ENCODE measurements at regions not wholly inside any gene's neighbourhood (a gene's known extent, or its start where the extent isn't known, plus 50 kb on each side); places are given as distances from the start of the nearest gene placed in this dataset.
"Not testable (repeated sequence)": the region's sequence is repeated elsewhere in the genome, so short reads cannot be mapped to it uniquely, and the experiment has no call there.

GRCh38 chr7:32785365-32785944, 106.1 kb downstream of the KBTBD2 start:
- not testable (repeated sequence) for TF ChIP-seq CTCF, POLR2A (IDR thresholded peaks at IDR 0.05)
